Activated CD4-positive, CD25-positive, alpha-beta regulatory T cell treated with anti-CD3 and anti-CD28 coated beads, Interleukin-2, amount 50 U/mL, for 72 hours (primary cell): ENCODE measurements at regions not wholly inside any gene's neighbourhood (a gene's known extent, or its start where the extent isn't known, plus 50 kb on each side); places are given as distances from the start of the nearest gene placed in this dataset.

Experiments used
- DNase-seq: peaks from one replicate; pipeline ENCODE4 v3.0.0; 2021

- DNase-seq = no peak
Measured at GRCh38 chr10:118106426-118106825, 59.7 kb upstream of the RAB11FIP2 start.

DNA sequence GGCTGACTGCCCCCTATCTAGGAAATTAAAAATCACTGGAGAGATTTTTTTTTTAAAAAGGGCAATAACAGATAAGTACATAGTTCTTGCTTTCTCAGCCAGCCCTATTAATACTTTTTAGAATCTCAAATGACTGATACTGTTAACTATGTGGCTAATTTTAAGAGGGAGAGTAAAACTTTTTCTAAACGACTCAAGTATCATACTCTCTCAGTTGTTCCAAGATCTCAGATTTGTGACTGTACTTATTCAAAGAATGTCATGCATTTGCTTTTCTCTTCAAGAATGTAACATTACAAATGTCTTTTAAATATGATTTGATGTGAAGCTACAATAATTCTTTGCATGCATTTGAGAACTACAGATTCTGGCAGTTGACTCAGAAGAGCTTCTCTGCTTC lies 55.4 kb upstream of the RAB11FIP2 start:
- DNase-seq = no peak

- DNase-seq = no peak
Measured at GRCh38 chr10:118101501-118101900, 54.8 kb upstream of the RAB11FIP2 start.
